ENCODE measurements at regions not wholly inside any gene's neighbourhood (a gene's known extent, or its start where the extent isn't known, plus 50 kb on each side); places are given as distances from the start of the nearest gene placed in this dataset.

GRCh38 chr11:86126862-86127261 lies 58.0 kb upstream of the PICALM start:
- Mint-ChIP-seq H3K4me1 (no peaks in the 10 kb centered on the region), H3K9me3 (ENCODE audit: insufficient read depth) (no peaks in the 10 kb centered on the region), H3K27me3 (no peaks in the 10 kb centered on the region), H3K27ac (no peak overlapping the region), H3K4me3 (no peak overlapping the region)
- no peak overlapping the region for H3K27ac ChIP-seq (ENCODE audit: low read length in 2 of 2)
- H3K4me2 ChIP-seq (replicated peaks; ENCODE audit: low read depth, low read length, poor library complexity, severe bottlenecking): no peak overlapping the region
- DNase-seq (no peak), ATAC-seq (ENCODE audit: low read depth) (no peak)
- H3K4me1 ChIP-seq (ENCODE audit: control insufficient read depth in 2 of 2, insufficient read depth in 2 of 2, low read length in 2 of 2): no peaks in the 10 kb centered on the region
- H3K9me3 ChIP-seq (ENCODE audit: control extremely low read depth in 1 of 3, control insufficient read depth in 2 of 3, insufficient read depth in 1 of 3, low read length in 2 of 3): no peaks in the 10 kb centered on the region
- no peaks in the 10 kb centered on the region for H3K36me3 ChIP-seq (replicated peaks in 1 of 2; ENCODE audit: control extremely low read depth in 1 of 2, control insufficient read depth in 1 of 2, extremely low read depth in 1 of 2, insufficient read depth in 2 of 2, low read length in 1 of 2)
- POLR2A ChIA-PET: no interaction called here
- no peak for TF ChIP-seq EZH2 (IDR thresholded peaks at IDR 0.05; ENCODE audit: borderline replicate concordance, insufficient read depth, low read depth, low read length, poor library complexity, severe bottlenecking)
- TF ChIP-seq, protein P1, sequence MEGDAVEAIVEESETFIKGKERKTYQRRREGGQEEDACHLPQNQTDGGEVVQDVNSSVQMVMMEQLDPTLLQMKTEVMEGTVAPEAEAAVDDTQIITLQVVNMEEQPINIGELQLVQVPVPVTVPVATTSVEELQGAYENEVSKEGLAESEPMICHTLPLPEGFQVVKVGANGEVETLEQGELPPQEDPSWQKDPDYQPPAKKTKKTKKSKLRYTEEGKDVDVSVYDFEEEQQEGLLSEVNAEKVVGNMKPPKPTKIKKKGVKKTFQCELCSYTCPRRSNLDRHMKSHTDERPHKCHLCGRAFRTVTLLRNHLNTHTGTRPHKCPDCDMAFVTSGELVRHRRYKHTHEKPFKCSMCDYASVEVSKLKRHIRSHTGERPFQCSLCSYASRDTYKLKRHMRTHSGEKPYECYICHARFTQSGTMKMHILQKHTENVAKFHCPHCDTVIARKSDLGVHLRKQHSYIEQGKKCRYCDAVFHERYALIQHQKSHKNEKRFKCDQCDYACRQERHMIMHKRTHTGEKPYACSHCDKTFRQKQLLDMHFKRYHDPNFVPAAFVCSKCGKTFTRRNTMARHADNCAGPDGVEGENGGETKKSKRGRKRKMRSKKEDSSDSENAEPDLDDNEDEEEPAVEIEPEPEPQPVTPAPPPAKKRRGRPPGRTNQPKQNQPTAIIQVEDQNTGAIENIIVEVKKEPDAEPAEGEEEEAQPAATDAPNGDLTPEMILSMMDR (IDR thresholded peaks at IDR 0.05): no peak
- CTCF ChIA-PET: no interaction called here
- intact Hi-C loops (cut with micrococcal nuclease): no loop called here
- no peak overlapping the region for H2AFZ ChIP-seq (ENCODE audit: insufficient read depth, low read depth, low read length, poor library complexity, severe bottlenecking)
- no peaks in the 10 kb centered on the region for H3K27me3 ChIP-seq (replicated peaks in 1 of 4; ENCODE audit: control extremely low read depth in 1 of 4, control insufficient read depth in 3 of 4, insufficient read depth in 4 of 4, low read length in 3 of 4)
- no peak overlapping the region for H3K9ac ChIP-seq (ENCODE audit: low read length)
- no peaks in the 10 kb centered on the region for H4K20me1 ChIP-seq (ENCODE audit: control insufficient read depth, insufficient read depth, low read length, poor library complexity, severe bottlenecking)
- H3K79me2 ChIP-seq (ENCODE audit: control insufficient read depth, insufficient read depth, low read length): no peaks in the 10 kb centered on the region
- no peak overlapping the region for H3K4me3 ChIP-seq (ENCODE audit: control extremely low read depth in 1 of 5, extremely low read depth in 1 of 5, insufficient read depth in 1 of 5, low read depth in 2 of 5, low read length in 4 of 5)

- ChIA-PET POLR2A (no interaction called here), CTCF (no interaction called here)
- H3K9ac ChIP-seq (ENCODE audit: low read length): no peak overlapping the region
- Mint-ChIP-seq H3K4me1 (no peaks in the 10 kb centered on the region), H3K4me3 (no peak overlapping the region), H3K9me3 (ENCODE audit: insufficient read depth) (no peaks in the 10 kb centered on the region), H3K27me3 (no peaks in the 10 kb centered on the region), H3K27ac (no peak overlapping the region)
- no peak overlapping the region for H3K27ac ChIP-seq (ENCODE audit: low read length in 2 of 2)
- WGBS (ENCODE audit: insufficient coverage): 82% methylated on average over 3 of the region's 3 CpGs
- H3K79me2 ChIP-seq (ENCODE audit: control insufficient read depth, insufficient read depth, low read length): no peaks in the 10 kb centered on the region
- H3K27me3 ChIP-seq (replicated peaks in 1 of 4; ENCODE audit: control extremely low read depth in 1 of 4, control insufficient read depth in 3 of 4, insufficient read depth in 4 of 4, low read length in 3 of 4): no peaks in the 10 kb centered on the region
- H3K4me2 ChIP-seq (replicated peaks; ENCODE audit: low read depth, low read length, poor library complexity, severe bottlenecking): no peak overlapping the region
- H3K36me3 ChIP-seq (replicated peaks in 1 of 2; ENCODE audit: control extremely low read depth in 1 of 2, control insufficient read depth in 1 of 2, extremely low read depth in 1 of 2, insufficient read depth in 2 of 2, low read length in 1 of 2): no peaks in the 10 kb centered on the region
- H3K4me3 ChIP-seq (ENCODE audit: control extremely low read depth in 1 of 5, extremely low read depth in 1 of 5, insufficient read depth in 1 of 5, low read depth in 2 of 5, low read length in 4 of 5): no peak overlapping the region
- no peaks in the 10 kb centered on the region for H3K9me3 ChIP-seq (ENCODE audit: control extremely low read depth in 1 of 3, control insufficient read depth in 2 of 3, insufficient read depth in 1 of 3, low read length in 2 of 3)
- ATAC-seq (ENCODE audit: low read depth) (no peak), DNase-seq (no peak)
- no peak for TF ChIP-seq EZH2 (IDR thresholded peaks at IDR 0.05; ENCODE audit: borderline replicate concordance, insufficient read depth, low read depth, low read length, poor library complexity, severe bottlenecking)
- TF ChIP-seq, protein P1 (IDR thresholded peaks at IDR 0.05): no peak
- H4K20me1 ChIP-seq (ENCODE audit: control insufficient read depth, insufficient read depth, low read length, poor library complexity, severe bottlenecking): no peaks in the 10 kb centered on the region
- no peaks in the 10 kb centered on the region for H3K4me1 ChIP-seq (ENCODE audit: control insufficient read depth in 2 of 2, insufficient read depth in 2 of 2, low read length in 2 of 2)
- intact Hi-C loops (cut with micrococcal nuclease): no loop called here
- H2AFZ ChIP-seq (ENCODE audit: insufficient read depth, low read depth, low read length, poor library complexity, severe bottlenecking): no peak overlapping the region
Measured at GRCh38 chr11:86124251-86125233, 55.7 kb upstream of the PICALM start.
